ENCODE measurements at regions not wholly inside any gene's neighbourhood (a gene's known extent, or its start where the extent isn't known, plus 50 kb on each side); places are given as distances from the start of the nearest gene placed in this dataset.

DNA sequence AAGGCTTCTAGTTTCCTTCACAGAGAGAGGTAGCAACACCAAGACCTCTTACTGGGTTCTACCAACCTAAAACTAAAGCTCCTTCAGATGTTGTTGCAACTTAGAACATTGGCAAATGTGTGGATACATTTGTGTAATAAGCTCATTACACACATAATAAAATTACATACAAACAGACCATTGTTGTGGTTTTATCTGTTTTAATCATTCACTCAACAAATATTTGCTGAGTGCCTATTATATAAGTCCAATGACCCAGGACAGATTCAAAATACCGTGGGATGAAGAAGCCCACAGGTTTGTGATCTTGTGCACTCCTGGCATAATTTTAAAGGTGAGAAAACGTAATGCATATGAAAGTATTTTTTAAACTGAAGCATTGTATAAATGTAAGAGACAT lies 160.4 kb upstream of the NPVF start (continued):
- TF ChIP-seq, protein P1, sequence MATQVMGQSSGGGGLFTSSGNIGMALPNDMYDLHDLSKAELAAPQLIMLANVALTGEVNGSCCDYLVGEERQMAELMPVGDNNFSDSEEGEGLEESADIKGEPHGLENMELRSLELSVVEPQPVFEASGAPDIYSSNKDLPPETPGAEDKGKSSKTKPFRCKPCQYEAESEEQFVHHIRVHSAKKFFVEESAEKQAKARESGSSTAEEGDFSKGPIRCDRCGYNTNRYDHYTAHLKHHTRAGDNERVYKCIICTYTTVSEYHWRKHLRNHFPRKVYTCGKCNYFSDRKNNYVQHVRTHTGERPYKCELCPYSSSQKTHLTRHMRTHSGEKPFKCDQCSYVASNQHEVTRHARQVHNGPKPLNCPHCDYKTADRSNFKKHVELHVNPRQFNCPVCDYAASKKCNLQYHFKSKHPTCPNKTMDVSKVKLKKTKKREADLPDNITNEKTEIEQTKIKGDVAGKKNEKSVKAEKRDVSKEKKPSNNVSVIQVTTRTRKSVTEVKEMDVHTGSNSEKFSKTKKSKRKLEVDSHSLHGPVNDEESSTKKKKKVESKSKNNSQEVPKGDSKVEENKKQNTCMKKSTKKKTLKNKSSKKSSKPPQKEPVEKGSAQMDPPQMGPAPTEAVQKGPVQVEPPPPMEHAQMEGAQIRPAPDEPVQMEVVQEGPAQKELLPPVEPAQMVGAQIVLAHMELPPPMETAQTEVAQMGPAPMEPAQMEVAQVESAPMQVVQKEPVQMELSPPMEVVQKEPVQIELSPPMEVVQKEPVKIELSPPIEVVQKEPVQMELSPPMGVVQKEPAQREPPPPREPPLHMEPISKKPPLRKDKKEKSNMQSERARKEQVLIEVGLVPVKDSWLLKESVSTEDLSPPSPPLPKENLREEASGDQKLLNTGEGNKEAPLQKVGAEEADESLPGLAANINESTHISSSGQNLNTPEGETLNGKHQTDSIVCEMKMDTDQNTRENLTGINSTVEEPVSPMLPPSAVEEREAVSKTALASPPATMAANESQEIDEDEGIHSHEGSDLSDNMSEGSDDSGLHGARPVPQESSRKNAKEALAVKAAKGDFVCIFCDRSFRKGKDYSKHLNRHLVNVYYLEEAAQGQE (IDR thresholded peaks at IDR 0.05), result no peak

DNA sequence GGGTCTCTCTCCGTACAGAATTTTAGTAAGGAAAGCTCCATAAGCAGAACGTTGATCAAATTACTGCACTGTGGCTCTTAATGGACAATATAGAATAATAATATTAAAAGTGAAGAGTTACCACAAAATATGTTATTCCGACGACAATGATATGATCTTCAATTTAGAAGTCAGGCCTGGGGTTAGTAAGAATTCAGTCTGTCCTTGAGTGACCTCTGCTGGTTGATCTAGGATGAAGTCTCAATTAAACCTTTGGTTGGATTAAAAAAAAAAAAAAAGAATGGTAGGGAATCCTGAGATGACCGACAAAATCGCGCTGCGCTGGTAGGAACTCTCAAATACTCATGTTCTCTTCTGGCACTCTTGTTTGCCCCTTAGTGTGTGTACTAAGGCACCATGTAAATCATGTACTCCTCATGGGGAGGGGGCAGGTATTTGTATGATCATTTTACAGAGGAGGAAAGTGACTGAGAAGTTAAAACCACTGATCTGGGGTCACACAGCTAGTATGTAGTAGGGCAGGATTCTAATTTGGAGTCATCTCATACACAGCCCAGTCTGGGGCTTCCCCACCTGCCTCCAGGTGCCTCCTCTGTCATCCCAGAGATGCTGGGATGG lies 161.3 kb upstream of the NPVF start:
- H3K4me3 ChIP-seq, result no peak overlapping the region
- H3K27ac ChIP-seq, result no peak overlapping the region
- ATAC-seq, result peak; percentile 57 to 77; a peak in 4 of 6 replicates
- DNase-seq (ENCODE audit: low read depth in 1 of 2, low spot score in 1 of 2), result peak; percentile 38 to 54
- TF ChIP-seq, protein P2, sequence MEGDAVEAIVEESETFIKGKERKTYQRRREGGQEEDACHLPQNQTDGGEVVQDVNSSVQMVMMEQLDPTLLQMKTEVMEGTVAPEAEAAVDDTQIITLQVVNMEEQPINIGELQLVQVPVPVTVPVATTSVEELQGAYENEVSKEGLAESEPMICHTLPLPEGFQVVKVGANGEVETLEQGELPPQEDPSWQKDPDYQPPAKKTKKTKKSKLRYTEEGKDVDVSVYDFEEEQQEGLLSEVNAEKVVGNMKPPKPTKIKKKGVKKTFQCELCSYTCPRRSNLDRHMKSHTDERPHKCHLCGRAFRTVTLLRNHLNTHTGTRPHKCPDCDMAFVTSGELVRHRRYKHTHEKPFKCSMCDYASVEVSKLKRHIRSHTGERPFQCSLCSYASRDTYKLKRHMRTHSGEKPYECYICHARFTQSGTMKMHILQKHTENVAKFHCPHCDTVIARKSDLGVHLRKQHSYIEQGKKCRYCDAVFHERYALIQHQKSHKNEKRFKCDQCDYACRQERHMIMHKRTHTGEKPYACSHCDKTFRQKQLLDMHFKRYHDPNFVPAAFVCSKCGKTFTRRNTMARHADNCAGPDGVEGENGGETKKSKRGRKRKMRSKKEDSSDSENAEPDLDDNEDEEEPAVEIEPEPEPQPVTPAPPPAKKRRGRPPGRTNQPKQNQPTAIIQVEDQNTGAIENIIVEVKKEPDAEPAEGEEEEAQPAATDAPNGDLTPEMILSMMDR (IDR thresholded peaks at IDR 0.05), result peak; percentile 59
- TF ChIP-seq SMC3 (IDR thresholded peaks at IDR 0.05) (peak; percentile 61; the same call in 2 of the 3 replicates), RAD21 (conservative IDR thresholded peaks at IDR 0.05 in 1 of 2, IDR thresholded peaks at IDR 0.05 in 1 of 2) (peak; percentile 47 to 62; a peak in 4 of 5 replicates), POLR2AphosphoS2 (conservative IDR thresholded peaks at IDR 0.05; ENCODE audit: low read length) (no peak)
- FAIRE-seq, result no peak
- H3K4me1 ChIP-seq, result no peaks in the 10 kb centered on the region
- no peak overlapping the region for H3K4me2 ChIP-seq
- CTCF ChIA-PET, result interaction anchor here (0.6 to 9.6 kb wide), 19 partner anchors 11 to 463 kb away, joined by 3 to 114 read pairs (median 7); no protein-coding TSS in a partner anchor
- WGBS (ENCODE audit: missing lambda C conversion rate), result 12% methylated on average over 8 of the region's 8 CpGs
- no peaks in the 10 kb centered on the region for H3K9me3 ChIP-seq
- POLR2A ChIA-PET, result no interaction called here

DNA sequence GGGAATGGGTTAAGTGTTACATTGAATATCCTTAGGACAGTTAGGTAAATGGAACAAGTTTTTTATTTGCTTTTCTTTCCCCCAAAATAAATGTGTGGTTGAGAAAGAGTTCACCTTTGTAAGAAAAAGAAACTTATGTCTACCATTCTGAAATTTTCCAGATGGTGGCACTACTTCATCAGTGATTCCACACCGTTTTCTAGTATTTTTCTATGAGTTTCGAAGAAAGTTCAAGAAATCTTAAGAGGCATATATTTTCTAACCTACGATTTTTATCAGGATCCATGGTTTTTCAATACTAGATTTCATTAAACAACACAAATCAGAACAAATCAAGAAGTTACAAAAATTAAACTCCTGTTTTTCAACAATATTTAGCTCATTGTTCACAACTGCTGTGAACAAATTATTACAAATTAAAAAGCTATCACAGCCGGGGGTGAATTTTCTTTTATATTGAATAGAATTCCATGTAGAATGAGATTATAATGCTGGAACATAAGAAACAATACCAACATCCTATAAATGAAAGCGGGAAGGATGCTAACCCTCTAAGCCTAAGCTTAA lies 163.1 kb upstream of the NPVF start:
- ATAC-seq (no peak), FAIRE-seq (no peak), DNase-seq (ENCODE audit: low read depth in 1 of 2, low spot score in 1 of 2) (peak; percentile 4 to 7)
- WGBS (ENCODE audit: missing lambda C conversion rate), result 11% methylated on average over 5 of the region's 5 CpGs
- no peak overlapping the region for H3K4me2 ChIP-seq
- no peak overlapping the region for H3K27ac ChIP-seq
- ChIA-PET POLR2A (no interaction called here), CTCF (interaction anchor here (0.6 to 9.6 kb wide), 23 partner anchors 9 to 461 kb away, joined by 3 to 114 read pairs (median 4); no protein-coding TSS in a partner anchor)
- H3K4me3 ChIP-seq, result no peak overlapping the region
- no peaks in the 10 kb centered on the region for H3K4me1 ChIP-seq
- no peaks in the 10 kb centered on the region for H3K9me3 ChIP-seq
- TF ChIP-seq CHD2 (IDR thresholded peaks at IDR 0.05; ENCODE audit: low read length, partially characterized antibody) (no peak), HEYL (CRISPR knock-in tag; IDR thresholded peaks at IDR 0.05) (no peak), MAZ (IDR thresholded peaks at IDR 0.05; ENCODE audit: borderline replicate concordance, low read depth, low read length) (no peak), KDM5A (IDR thresholded peaks at IDR 0.05) (no peak), BHLHE40 (IDR thresholded peaks at IDR 0.05; ENCODE audit: low read depth, low read length) (no peak), SMC3 (IDR thresholded peaks at IDR 0.05) (peak; percentile 44; the same call in 1 of the 3 replicates), FOSB (CRISPR knock-in tag; IDR thresholded peaks at IDR 0.05) (no peak), CHD4 (IDR thresholded peaks at IDR 0.05; ENCODE audit: borderline replicate concordance) (no peak), RAD21 (conservative IDR thresholded peaks at IDR 0.05 in 1 of 2, IDR thresholded peaks at IDR 0.05 in 1 of 2) (peak; percentile 64 to 66), FOSL2 (IDR thresholded peaks at IDR 0.05) (no peak), FOSL2 (CRISPR knock-in tag; IDR thresholded peaks at IDR 0.05) (no peak), RCOR1 (IDR thresholded peaks at IDR 0.05; ENCODE audit: low read depth, low read length) (no peak), JUN (IDR thresholded peaks at IDR 0.05) (no peak), GATA3 (IDR thresholded peaks at IDR 0.05; ENCODE audit: borderline replicate concordance) (no peak)
- TF ChIP-seq, protein P3, sequence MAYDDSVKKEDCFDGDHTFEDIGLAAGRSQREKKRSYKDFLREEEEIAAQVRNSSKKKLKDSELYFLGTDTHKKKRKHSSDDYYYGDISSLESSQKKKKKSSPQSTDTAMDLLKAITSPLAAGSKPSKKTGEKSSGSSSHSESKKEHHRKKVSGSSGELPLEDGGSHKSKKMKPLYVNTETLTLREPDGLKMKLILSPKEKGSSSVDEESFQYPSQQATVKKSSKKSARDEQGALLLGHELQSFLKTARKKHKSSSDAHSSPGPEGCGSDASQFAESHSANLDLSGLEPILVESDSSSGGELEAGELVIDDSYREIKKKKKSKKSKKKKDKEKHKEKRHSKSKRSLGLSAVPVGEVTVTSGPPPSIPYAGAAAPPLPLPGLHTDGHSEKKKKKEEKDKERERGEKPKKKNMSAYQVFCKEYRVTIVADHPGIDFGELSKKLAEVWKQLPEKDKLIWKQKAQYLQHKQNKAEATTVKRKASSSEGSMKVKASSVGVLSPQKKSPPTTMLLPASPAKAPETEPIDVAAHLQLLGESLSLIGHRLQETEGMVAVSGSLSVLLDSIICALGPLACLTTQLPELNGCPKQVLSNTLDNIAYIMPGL (CRISPR knock-in tag; IDR thresholded peaks at IDR 0.05; ENCODE audit: borderline replicate concordance), result no peak
- TF ChIP-seq, protein P4, sequence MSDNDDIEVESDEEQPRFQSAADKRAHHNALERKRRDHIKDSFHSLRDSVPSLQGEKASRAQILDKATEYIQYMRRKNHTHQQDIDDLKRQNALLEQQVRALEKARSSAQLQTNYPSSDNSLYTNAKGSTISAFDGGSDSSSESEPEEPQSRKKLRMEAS (IDR thresholded peaks at IDR 0.05), result no peak
- TF ChIP-seq, protein P2 (IDR thresholded peaks at IDR 0.05), result peak; percentile 54
- TF ChIP-seq, protein P5, sequence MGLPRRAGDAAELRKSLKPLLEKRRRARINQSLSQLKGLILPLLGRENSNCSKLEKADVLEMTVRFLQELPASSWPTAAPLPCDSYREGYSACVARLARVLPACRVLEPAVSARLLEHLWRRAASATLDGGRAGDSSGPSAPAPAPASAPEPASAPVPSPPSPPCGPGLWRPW (IDR thresholded peaks at IDR 0.05), result no peak
- TF ChIP-seq, protein P6, sequence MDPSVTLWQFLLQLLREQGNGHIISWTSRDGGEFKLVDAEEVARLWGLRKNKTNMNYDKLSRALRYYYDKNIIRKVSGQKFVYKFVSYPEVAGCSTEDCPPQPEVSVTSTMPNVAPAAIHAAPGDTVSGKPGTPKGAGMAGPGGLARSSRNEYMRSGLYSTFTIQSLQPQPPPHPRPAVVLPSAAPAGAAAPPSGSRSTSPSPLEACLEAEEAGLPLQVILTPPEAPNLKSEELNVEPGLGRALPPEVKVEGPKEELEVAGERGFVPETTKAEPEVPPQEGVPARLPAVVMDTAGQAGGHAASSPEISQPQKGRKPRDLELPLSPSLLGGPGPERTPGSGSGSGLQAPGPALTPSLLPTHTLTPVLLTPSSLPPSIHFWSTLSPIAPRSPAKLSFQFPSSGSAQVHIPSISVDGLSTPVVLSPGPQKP (IDR thresholded peaks at IDR 0.05; ENCODE audit: low read depth, low read length), result no peak

Data from A549 (cell line).